B cell (primary cell): ENCODE measurements at regions not wholly inside any gene's neighbourhood (a gene's known extent, or its start where the extent isn't known, plus 50 kb on each side); places are given as distances from the start of the nearest gene placed in this dataset.

Source experiments
- EZH2 ChIP-seq: IDR thresholded peaks from 2 replicates; pipeline ENCODE4 v1.6.1; 2012; ENCODE audit warnings: borderline replicate concordance, low read depth, mild to moderate bottlenecking, moderate library complexity, low read length; ENCODE audit not compliant: insufficient read depth, poor library complexity, severe bottlenecking
- TF ChIP-seq, protein P1 (sequence below): fragments of 200-600 bp; IDR thresholded peaks from one replicate; pipeline ENCODE4 v1.8.0; 2022; ENCODE audit warnings: antibody characterized with exemption, mild to moderate bottlenecking

DNA sequence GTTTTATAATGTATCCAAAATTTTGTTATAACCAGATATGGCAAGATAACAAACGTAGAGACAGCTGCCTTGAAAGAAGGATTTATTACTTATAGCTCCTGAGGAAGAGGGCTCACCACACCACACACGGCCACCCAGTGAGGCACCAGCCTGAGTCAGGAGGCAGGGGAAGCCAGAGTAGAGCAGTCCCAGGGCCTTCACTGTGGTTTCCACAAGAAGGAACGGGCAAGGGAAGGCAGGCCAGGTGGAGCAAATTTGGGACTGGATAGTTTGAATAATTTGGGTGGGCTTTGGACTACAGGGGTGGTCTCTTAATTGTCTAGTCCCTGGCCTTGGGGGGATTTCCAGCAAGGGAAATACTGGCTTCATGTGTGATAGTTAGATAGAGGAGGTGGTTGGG, 72.5 kb downstream of the RRAGC start:
- TF ChIP-seq, protein P1, sequence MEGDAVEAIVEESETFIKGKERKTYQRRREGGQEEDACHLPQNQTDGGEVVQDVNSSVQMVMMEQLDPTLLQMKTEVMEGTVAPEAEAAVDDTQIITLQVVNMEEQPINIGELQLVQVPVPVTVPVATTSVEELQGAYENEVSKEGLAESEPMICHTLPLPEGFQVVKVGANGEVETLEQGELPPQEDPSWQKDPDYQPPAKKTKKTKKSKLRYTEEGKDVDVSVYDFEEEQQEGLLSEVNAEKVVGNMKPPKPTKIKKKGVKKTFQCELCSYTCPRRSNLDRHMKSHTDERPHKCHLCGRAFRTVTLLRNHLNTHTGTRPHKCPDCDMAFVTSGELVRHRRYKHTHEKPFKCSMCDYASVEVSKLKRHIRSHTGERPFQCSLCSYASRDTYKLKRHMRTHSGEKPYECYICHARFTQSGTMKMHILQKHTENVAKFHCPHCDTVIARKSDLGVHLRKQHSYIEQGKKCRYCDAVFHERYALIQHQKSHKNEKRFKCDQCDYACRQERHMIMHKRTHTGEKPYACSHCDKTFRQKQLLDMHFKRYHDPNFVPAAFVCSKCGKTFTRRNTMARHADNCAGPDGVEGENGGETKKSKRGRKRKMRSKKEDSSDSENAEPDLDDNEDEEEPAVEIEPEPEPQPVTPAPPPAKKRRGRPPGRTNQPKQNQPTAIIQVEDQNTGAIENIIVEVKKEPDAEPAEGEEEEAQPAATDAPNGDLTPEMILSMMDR: no peak
- no peak for TF ChIP-seq EZH2
